ENCODE measurements at regions not wholly inside any gene's neighbourhood (a gene's known extent, or its start where the extent isn't known, plus 50 kb on each side); places are given as distances from the start of the nearest gene placed in this dataset.

DNA sequence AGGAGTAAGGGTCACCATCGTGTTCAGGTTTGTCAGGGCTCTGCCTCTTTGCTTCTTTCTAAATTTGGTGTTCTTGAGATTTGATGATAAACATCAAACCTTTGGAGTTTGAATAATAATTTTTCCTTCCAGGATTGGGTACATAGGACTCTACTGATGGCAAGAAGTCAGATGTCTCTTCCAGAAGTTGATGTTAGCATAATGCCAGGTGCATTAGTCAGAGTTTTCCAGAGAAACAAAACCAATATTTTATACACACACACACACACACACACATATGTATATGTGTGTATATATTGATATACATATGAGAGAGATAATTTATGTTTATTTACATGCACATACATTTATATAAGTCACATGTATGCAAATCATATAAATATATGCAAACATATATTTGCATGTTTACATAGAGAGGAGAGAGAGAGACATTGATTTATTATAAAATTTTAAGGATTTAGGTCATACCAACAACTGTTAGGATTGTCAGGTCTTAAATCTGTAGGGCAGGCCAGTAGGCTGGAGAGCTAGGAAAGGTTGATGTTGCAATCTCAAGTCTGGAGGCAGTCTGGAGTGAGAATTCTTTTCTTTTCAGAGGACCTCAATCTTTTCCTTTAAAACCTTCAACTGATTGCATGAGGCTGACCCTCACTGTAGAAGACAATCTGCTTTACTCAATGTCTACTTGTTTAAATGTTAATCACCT lies 199.2 kb downstream of the HLX start:
- no peaks in the 10 kb centered on the region for H3K36me3 ChIP-seq (ENCODE audit: control insufficient read depth, insufficient read depth, low read length)
- no peaks in the 10 kb centered on the region for H3K27me3 ChIP-seq (ENCODE audit: control insufficient read depth, insufficient read depth, low read length)
- H3K4me1 ChIP-seq, result no peaks in the 10 kb centered on the region
- no peak overlapping the region for H3K27ac ChIP-seq
- H2AFZ ChIP-seq, result no peak overlapping the region
- H3K4me3 ChIP-seq (ENCODE audit: low read depth, low read length), result no peak overlapping the region
- TF ChIP-seq, protein P1, sequence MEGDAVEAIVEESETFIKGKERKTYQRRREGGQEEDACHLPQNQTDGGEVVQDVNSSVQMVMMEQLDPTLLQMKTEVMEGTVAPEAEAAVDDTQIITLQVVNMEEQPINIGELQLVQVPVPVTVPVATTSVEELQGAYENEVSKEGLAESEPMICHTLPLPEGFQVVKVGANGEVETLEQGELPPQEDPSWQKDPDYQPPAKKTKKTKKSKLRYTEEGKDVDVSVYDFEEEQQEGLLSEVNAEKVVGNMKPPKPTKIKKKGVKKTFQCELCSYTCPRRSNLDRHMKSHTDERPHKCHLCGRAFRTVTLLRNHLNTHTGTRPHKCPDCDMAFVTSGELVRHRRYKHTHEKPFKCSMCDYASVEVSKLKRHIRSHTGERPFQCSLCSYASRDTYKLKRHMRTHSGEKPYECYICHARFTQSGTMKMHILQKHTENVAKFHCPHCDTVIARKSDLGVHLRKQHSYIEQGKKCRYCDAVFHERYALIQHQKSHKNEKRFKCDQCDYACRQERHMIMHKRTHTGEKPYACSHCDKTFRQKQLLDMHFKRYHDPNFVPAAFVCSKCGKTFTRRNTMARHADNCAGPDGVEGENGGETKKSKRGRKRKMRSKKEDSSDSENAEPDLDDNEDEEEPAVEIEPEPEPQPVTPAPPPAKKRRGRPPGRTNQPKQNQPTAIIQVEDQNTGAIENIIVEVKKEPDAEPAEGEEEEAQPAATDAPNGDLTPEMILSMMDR (IDR thresholded peaks at IDR 0.05), result no peak
- H3K9me3 ChIP-seq (ENCODE audit: control insufficient read depth, low read length), result no peaks in the 10 kb centered on the region
- no peak overlapping the region for H3K4me2 ChIP-seq (ENCODE audit: low read length)
- no peaks in the 10 kb centered on the region for H3K79me2 ChIP-seq
- H3K9ac ChIP-seq, result no peak overlapping the region

DNA sequence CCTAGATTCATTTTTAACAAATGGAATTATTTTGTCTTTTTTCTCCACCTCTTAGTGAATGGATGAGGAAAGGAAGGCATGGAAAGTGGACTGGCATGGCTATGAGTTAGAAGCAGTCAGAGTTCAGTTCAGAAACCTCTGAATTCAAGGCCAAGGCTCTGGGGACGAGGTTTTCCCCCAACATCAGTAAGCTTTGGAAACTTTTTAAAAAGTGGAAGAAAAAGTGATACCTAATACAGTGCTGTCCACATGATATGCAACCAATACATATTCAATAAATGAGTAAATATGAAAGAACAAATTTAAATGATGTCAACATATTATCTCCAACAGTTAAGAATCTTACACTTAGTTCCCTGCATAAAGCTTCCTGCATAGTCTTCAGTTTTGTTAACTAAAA lies 204.7 kb downstream of the HLX start:
- no peak overlapping the region for H3K27ac ChIP-seq
- no peak overlapping the region for H3K4me3 ChIP-seq (ENCODE audit: low read depth, low read length)
- no peaks in the 10 kb centered on the region for H3K9me3 ChIP-seq (ENCODE audit: control insufficient read depth, low read length)
- no peak overlapping the region for H3K4me2 ChIP-seq (ENCODE audit: low read length)
- H3K9ac ChIP-seq, result no peak overlapping the region
- H3K4me1 ChIP-seq, result no peaks in the 10 kb centered on the region
- H3K79me2 ChIP-seq, result no peaks in the 10 kb centered on the region
- TF ChIP-seq, protein P1 (IDR thresholded peaks at IDR 0.05), result no peak
- no peak overlapping the region for H2AFZ ChIP-seq
- H3K36me3 ChIP-seq (ENCODE audit: control insufficient read depth, insufficient read depth, low read length), result no peaks in the 10 kb centered on the region
- no peaks in the 10 kb centered on the region for H3K27me3 ChIP-seq (ENCODE audit: control insufficient read depth, insufficient read depth, low read length)

DNA sequence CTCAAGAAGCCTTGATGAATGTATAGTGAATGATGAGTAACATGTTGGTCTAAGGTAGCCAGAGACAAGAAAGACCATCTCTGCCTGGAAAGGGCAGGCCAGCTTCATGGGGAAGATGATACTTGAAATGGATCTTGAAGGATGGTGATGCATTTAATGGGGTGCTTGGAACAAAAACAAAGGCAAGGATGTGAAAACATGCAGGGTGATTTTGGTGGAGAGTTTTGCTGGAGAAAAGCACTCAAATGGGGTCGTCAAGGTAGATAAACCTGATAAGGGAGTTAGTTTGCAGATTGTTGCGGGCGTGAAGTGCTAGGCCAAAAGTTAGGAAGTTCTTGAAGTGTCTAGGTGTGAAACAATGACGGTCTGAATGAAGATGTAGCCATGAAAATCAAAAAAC lies 205.4 kb downstream of the HLX start:
- H3K27ac ChIP-seq, result no peak overlapping the region
- H3K4me3 ChIP-seq (ENCODE audit: low read depth, low read length), result no peak overlapping the region
- no peaks in the 10 kb centered on the region for H3K9me3 ChIP-seq (ENCODE audit: control insufficient read depth, low read length)
- H3K4me1 ChIP-seq, result no peaks in the 10 kb centered on the region
- no peaks in the 10 kb centered on the region for H3K27me3 ChIP-seq (ENCODE audit: control insufficient read depth, insufficient read depth, low read length)
- H3K4me2 ChIP-seq (ENCODE audit: low read length), result no peak overlapping the region
- H3K36me3 ChIP-seq (ENCODE audit: control insufficient read depth, insufficient read depth, low read length), result no peaks in the 10 kb centered on the region
- no peak overlapping the region for H2AFZ ChIP-seq
- H3K79me2 ChIP-seq, result no peaks in the 10 kb centered on the region
- TF ChIP-seq, protein P1 (IDR thresholded peaks at IDR 0.05), result no peak
- H3K9ac ChIP-seq, result no peak overlapping the region

DNA sequence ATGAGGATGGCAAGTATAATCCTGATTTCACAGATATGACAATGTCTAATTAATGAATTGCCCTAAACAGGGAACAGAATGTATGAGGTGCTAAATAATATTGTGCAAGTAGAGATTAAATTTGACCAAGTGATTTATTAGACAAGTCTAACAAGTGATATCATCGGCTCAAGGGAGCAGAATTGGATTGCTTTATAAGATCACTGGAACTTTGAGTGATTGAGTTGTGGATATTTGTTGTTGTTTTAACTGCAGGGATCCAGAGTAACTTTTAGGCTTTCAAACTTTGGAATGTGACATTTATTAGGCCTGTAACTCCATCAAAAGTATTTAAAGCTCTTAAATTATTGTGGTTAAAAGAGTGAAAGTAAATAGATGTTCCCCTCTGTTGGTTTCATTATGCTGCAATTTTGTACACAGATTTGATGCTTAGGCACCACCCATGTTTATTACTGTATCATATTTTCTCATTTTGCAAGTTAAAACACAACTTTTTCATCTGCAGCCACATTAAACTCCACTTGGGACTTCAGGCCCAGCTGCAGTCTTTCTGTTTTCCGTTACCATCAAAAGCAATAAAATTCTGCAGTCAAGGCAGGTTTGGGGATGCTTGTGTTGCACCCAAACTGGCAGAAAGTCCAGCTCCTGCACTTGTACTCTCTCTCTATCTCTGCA lies 206.6 kb downstream of the HLX start:
- no peak overlapping the region for H3K9ac ChIP-seq
- no peaks in the 10 kb centered on the region for H3K36me3 ChIP-seq (ENCODE audit: control insufficient read depth, insufficient read depth, low read length)
- H2AFZ ChIP-seq, result no peak overlapping the region
- no peak overlapping the region for H3K4me3 ChIP-seq (ENCODE audit: low read depth, low read length)
- H3K27ac ChIP-seq, result no peak overlapping the region
- H3K79me2 ChIP-seq, result no peaks in the 10 kb centered on the region
- H3K4me2 ChIP-seq (ENCODE audit: low read length), result no peak overlapping the region
- H3K27me3 ChIP-seq (ENCODE audit: control insufficient read depth, insufficient read depth, low read length), result no peaks in the 10 kb centered on the region
- no peaks in the 10 kb centered on the region for H3K9me3 ChIP-seq (ENCODE audit: control insufficient read depth, low read length)
- H3K4me1 ChIP-seq, result no peaks in the 10 kb centered on the region
- TF ChIP-seq, protein P1 (IDR thresholded peaks at IDR 0.05), result no peak

DNA sequence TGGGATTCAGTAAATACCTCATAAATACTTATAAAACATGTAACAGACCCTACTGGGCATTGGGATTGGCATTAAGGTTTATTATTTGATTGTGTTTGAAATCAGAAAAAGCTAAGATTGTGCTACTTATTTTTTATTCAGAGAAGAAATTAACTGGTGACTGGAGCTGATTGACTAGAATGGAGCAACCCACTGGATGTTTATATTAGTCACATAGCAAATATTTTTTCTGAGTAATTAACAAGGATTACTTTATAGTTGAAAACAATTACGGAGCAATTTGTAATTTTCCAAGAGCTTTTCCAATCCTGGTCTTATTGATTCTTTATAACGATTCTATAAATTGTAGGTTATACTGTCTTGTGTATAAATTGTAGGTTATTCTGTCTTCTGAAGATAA lies 208.7 kb downstream of the HLX start:
- H3K4me2 ChIP-seq (ENCODE audit: low read length), result no peak overlapping the region
- H2AFZ ChIP-seq, result no peak overlapping the region
- no peaks in the 10 kb centered on the region for H3K27me3 ChIP-seq (ENCODE audit: control insufficient read depth, insufficient read depth, low read length)
- no peaks in the 10 kb centered on the region for H3K9me3 ChIP-seq (ENCODE audit: control insufficient read depth, low read length)
- H3K9ac ChIP-seq, result no peak overlapping the region
- TF ChIP-seq, protein P1 (IDR thresholded peaks at IDR 0.05), result no peak
- H3K4me3 ChIP-seq (ENCODE audit: low read depth, low read length), result no peak overlapping the region
- no peaks in the 10 kb centered on the region for H3K79me2 ChIP-seq
- H3K36me3 ChIP-seq (ENCODE audit: control insufficient read depth, insufficient read depth, low read length), result no peaks in the 10 kb centered on the region
- no peaks in the 10 kb centered on the region for H3K4me1 ChIP-seq
- no peak overlapping the region for H3K27ac ChIP-seq
